ENCODE measurements at regions not wholly inside any gene's neighbourhood (a gene's known extent, or its start where the extent isn't known, plus 50 kb on each side); places are given as distances from the start of the nearest gene placed in this dataset.

- H3K4me3 Mint-ChIP-seq: no peak overlapping the region
- no peak for TF ChIP-seq CTCF (conservative IDR thresholded peaks at IDR 0.05)
- no peaks in the 10 kb centered on the region for H3K36me3 Mint-ChIP-seq
- peak; percentile 51 for DNase-seq (ENCODE audit: extremely low spot score, unreplicated experiment)
- no peaks in the 10 kb centered on the region for H3K4me1 Mint-ChIP-seq (ENCODE audit: unreplicated experiment)
- peaks cover 7% of the 10 kb centered on the region for H3K9me3 Mint-ChIP-seq
- no peaks in the 10 kb centered on the region for H3K27me3 Mint-ChIP-seq
- no peak overlapping the region for H3K27ac Mint-ChIP-seq
Observed at GRCh38 chr11:94671553-94672366, 96.4 kb upstream of the AMOTL1 start.

GRCh38 chr11:94672636-94673035 is 95.5 kb upstream of the AMOTL1 start:
- no peak for TF ChIP-seq CTCF (conservative IDR thresholded peaks at IDR 0.05)
- Mint-ChIP-seq H3K4me3 (no peak overlapping the region), H3K36me3 (no peaks in the 10 kb centered on the region), H3K9me3 (peaks cover 7% of the 10 kb centered on the region), H3K27me3 (no peaks in the 10 kb centered on the region), H3K4me1 (ENCODE audit: unreplicated experiment) (no peaks in the 10 kb centered on the region), H3K27ac (no peak overlapping the region)
- peak; percentile 55 for DNase-seq (ENCODE audit: extremely low spot score, unreplicated experiment)

- no peak for TF ChIP-seq CTCF (conservative IDR thresholded peaks at IDR 0.05)
- H3K36me3 Mint-ChIP-seq: no peaks in the 10 kb centered on the region
- no peaks in the 10 kb centered on the region for H3K4me1 Mint-ChIP-seq (ENCODE audit: unreplicated experiment)
- peak; percentile 7 for DNase-seq (ENCODE audit: extremely low spot score, unreplicated experiment)
- no peaks in the 10 kb centered on the region for H3K27me3 Mint-ChIP-seq
- H3K9me3 Mint-ChIP-seq: peaks cover 7% of the 10 kb centered on the region
- no peak overlapping the region for H3K27ac Mint-ChIP-seq
- H3K4me3 Mint-ChIP-seq: no peak overlapping the region
Observed at GRCh38 chr11:94673386-94673785, 94.8 kb upstream of the AMOTL1 start.

- Mint-ChIP-seq H3K4me1 (ENCODE audit: unreplicated experiment) (no peaks in the 10 kb centered on the region), H3K9me3 (peaks cover 7% of the 10 kb centered on the region), H3K27me3 (no peaks in the 10 kb centered on the region), H3K4me3 (no peak overlapping the region), H3K27ac (no peak overlapping the region), H3K36me3 (no peaks in the 10 kb centered on the region)
- no peak for TF ChIP-seq CTCF (conservative IDR thresholded peaks at IDR 0.05)
- peak; percentile 22 for DNase-seq (ENCODE audit: extremely low spot score, unreplicated experiment)
Observed at GRCh38 chr11:94673951-94674491, 94.1 kb upstream of the AMOTL1 start.

GRCh38 chr11:94675239-94675638 is 92.9 kb upstream of the AMOTL1 start:
- Mint-ChIP-seq H3K27ac (no peak overlapping the region), H3K4me3 (no peak overlapping the region), H3K4me1 (ENCODE audit: unreplicated experiment) (no peaks in the 10 kb centered on the region), H3K9me3 (no peaks in the 10 kb centered on the region), H3K27me3 (no peaks in the 10 kb centered on the region), H3K36me3 (no peaks in the 10 kb centered on the region)
- TF ChIP-seq CTCF (conservative IDR thresholded peaks at IDR 0.05): no peak
- DNase-seq (ENCODE audit: extremely low spot score, unreplicated experiment): peak; percentile 2
